SK-MEL-5 (cell line): ENCODE measurements at regions not wholly inside any gene's neighbourhood (a gene's known extent, or its start where the extent isn't known, plus 50 kb on each side); places are given as distances from the start of the nearest gene placed in this dataset.

Source experiments
- DNase-seq: peaks from one replicate; pipeline ENCODE4 v3.0.0-alpha.2; 2016; ENCODE audit warnings: low read depth, low spot score
- in situ Hi-C: cut with HindIII; loops from 2 replicates; pipeline ENCODE4 v1.10.0; 2016; ENCODE audit warnings: low sequenced_read_pairs, high pct_unique_total_duplicates, low pct_unique_long_range_greater_than_20kb

- in situ Hi-C loops = no loop called here
- no peak for DNase-seq
Observed at GRCh38 chr2:122148128-122148767, 392.8 kb downstream of the TSN start.

- no peak for DNase-seq
- in situ Hi-C loops = no loop called here
Observed at GRCh38 chr2:122150524-122151280, 395.3 kb downstream of the TSN start.

GRCh38 chr2:122152571-122152970 lies 397.1 kb downstream of the TSN start:
- in situ Hi-C loops = no loop called here
- DNase-seq = no peak

- in situ Hi-C loops = no loop called here
Observed at GRCh38 chr2:122156176-122156890, 400.9 kb downstream of the TSN start.

GRCh38 chr2:122157158-122157557 lies 401.7 kb downstream of the TSN start:
- no peak for DNase-seq
- in situ Hi-C loops = no loop called here

More at GRCh38 chr2:122156176-122156890, 400.9 kb downstream of the TSN start:
- no peak for DNase-seq

GRCh38 chr2:122163617-122164016 lies 408.2 kb downstream of the TSN start:
- in situ Hi-C loops = no loop called here
- no peak for DNase-seq

GRCh38 chr2:122164964-122165363 lies 409.5 kb downstream of the TSN start:
- in situ Hi-C loops = no loop called here
- DNase-seq = no peak

GRCh38 chr2:122166820-122167219 lies 411.4 kb downstream of the TSN start:
- in situ Hi-C loops = no loop called here

GRCh38 chr2:122167515-122167914 lies 412.1 kb downstream of the TSN start:
- no peak for DNase-seq
- in situ Hi-C loops = no loop called here

More at GRCh38 chr2:122166820-122167219, 411.4 kb downstream of the TSN start:
- no peak for DNase-seq

- in situ Hi-C loops = no loop called here
- peak; percentile 33 for DNase-seq
Observed at GRCh38 chr2:122168799-122169198, 413.3 kb downstream of the TSN start.

GRCh38 chr2:122172812-122173211 lies 417.4 kb downstream of the TSN start:
- in situ Hi-C loops = no loop called here
- no peak for DNase-seq

GRCh38 chr2:122174061-122174460 lies 418.6 kb downstream of the TSN start:
- DNase-seq = no peak
- in situ Hi-C loops = no loop called here

GRCh38 chr2:122179492-122180165 lies 424.2 kb downstream of the TSN start:
- in situ Hi-C loops = no loop called here
- no peak for DNase-seq

- in situ Hi-C loops = no loop called here
Observed at GRCh38 chr2:122180972-122181371, 425.5 kb downstream of the TSN start.

GRCh38 chr2:122182616-122183355 lies 427.3 kb downstream of the TSN start:
- DNase-seq = no peak
- in situ Hi-C loops = no loop called here

More at GRCh38 chr2:122180972-122181371, 425.5 kb downstream of the TSN start:
- DNase-seq = no peak

- in situ Hi-C loops = no loop called here
- no peak for DNase-seq
Observed at GRCh38 chr2:122183890-122184289, 428.4 kb downstream of the TSN start.

- in situ Hi-C loops = no loop called here
- DNase-seq = no peak
Observed at GRCh38 chr2:122186761-122187222, 431.3 kb downstream of the TSN start.
